ENCODE measurements at regions not wholly inside any gene's neighbourhood (a gene's known extent, or its start where the extent isn't known, plus 50 kb on each side); places are given as distances from the start of the nearest gene placed in this dataset.

DNA sequence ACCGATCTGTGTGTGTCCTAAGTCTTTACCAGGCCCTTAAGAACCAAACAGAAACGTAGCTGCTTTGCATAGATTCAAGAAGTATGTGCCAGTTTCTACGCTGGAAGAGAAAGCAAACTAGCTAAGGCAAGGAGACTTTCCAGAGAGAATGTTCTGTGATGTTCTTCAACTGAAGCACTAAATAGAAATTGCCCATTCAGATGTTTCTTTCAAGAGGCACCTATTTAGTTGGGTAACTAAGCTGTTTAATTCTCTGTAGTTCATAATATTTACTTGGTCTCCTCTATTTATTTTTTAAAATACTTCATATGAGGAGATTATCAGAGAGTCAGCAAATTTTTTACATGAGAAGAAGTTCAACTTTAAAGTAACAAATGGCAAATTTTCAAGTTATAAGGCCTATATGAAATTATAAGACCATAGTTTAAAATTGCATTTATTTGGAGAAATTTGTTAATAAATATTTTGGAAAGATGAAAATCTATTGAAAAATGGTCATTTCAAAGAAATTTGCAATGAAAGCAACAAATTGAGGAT lies 279.0 kb downstream of the NEBL start:
- no peak for TF ChIP-seq ZFX (IDR thresholded peaks at IDR 0.05; ENCODE audit: borderline replicate concordance)

GRCh38 chr10:20616918-20617810 lies 279.9 kb downstream of the NEBL start:
- no peak overlapping the region for H3K27ac ChIP-seq
- TF ChIP-seq CTCF (IDR thresholded peaks at IDR 0.05): no peak
- TF ChIP-seq ZFX (IDR thresholded peaks at IDR 0.05; ENCODE audit: borderline replicate concordance): no peak

More for the DNA sequence above, 279.0 kb downstream of the NEBL start:
- no peak overlapping the region for H3K27ac ChIP-seq

DNA sequence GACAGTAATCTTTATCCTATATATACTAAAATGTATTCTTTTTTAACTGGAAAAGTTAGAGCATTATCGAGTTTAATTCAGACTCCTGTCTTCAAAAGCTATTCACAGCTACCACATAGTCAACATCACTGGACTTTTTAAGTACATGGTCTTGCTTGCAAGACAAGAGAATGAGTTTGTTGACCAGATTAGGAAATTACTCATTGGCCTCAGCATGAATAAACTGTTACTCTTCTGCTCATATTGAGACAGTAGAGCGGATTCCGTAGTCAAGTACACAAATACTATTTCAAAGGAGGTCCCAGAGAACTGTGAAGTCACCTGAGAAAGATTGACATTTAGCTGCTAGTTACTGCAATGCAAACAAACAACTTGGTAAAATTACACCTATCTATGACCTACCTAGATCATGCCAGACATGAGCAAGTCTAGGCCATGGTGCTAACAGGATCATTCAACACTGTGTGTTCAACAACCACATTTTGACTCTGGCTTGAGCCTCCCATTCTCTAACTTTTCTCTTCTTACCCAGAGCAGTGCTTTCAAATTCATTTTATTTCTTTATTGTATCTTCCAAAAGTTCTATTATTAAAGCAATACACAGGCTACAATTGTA lies 280.9 kb downstream of the NEBL start:
- H3K27ac ChIP-seq: no peak overlapping the region
- TF ChIP-seq ZFX (IDR thresholded peaks at IDR 0.05; ENCODE audit: borderline replicate concordance) (no peak), CTCF (IDR thresholded peaks at IDR 0.05) (no peak)

DNA sequence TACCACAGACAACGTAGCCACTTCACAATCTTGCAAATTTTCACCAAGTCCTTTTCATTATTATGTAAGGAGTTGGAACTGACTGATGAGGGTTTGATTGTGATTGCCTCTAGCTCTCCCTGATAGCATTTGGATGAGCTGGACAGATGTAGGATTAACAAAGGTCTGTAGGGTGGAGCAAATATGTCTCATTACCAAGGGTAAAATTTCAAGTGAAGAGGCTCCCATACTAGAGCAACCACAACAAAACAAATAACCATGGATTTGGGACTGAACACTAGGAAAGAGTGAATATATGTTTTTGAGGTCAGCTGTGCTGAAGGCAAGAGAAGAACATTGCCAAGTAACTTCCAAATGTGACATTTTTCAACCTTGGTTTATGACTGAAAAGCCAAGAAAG lies 281.7 kb downstream of the NEBL start:
- H3K27ac ChIP-seq: no peak overlapping the region
- no peak for TF ChIP-seq CTCF (IDR thresholded peaks at IDR 0.05)
- no peak for TF ChIP-seq ZFX (IDR thresholded peaks at IDR 0.05; ENCODE audit: borderline replicate concordance)

DNA sequence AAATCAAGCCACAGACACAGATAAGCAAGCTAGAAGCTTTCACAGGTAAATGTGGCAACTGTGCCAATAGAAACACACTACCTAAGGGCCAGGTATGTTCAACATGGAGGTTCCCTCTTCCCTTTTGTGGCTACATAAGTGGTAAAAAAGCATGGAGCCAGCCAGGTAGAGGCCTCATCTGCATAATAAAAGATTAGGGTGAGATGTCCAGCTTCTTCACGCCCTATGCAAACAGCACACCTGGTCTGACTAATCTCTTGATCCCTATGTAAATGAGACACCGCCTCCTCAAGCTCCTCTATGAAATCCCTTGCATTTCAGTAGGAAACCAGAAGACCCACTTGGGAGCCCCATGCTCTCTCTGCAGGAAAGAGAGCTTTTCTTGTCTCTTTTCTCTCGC lies 282.2 kb downstream of the NEBL start:
- no peak overlapping the region for H3K27ac ChIP-seq
- TF ChIP-seq CTCF (IDR thresholded peaks at IDR 0.05) (no peak), ZFX (IDR thresholded peaks at IDR 0.05; ENCODE audit: borderline replicate concordance) (no peak)

- TF ChIP-seq CTCF (IDR thresholded peaks at IDR 0.05) (no peak), ZFX (IDR thresholded peaks at IDR 0.05; ENCODE audit: borderline replicate concordance) (no peak)
- H3K27ac ChIP-seq: no peak overlapping the region
Observed at GRCh38 chr10:20608503-20608902, 288.6 kb downstream of the NEBL start.

GRCh38 chr10:20606985-20607384 lies 290.1 kb downstream of the NEBL start:
- TF ChIP-seq CTCF (IDR thresholded peaks at IDR 0.05) (no peak), ZFX (IDR thresholded peaks at IDR 0.05; ENCODE audit: borderline replicate concordance) (no peak)
- H3K27ac ChIP-seq: no peak overlapping the region
